Esophagus muscularis mucosa (tissue), 4 donors: ENCODE measurements at regions not wholly inside any gene's neighbourhood (a gene's known extent, or its start where the extent isn't known, plus 50 kb on each side); places are given as distances from the start of the nearest gene placed in this dataset.

ENCODE experiments used
- CTCF ChIP-seq, 3 experiments: fragments of 200-600 bp in 2 of 3; fragments of 450-650 bp in 1 of 3; sonication (generic) in 2 of 3; IDR thresholded peaks; one replicate each; pipeline ENCODE4 v1.5.1; 2017 to 2019; ENCODE audit warnings: antibody characterized with exemption in 3 of 3, mild to moderate bottlenecking in 2 of 3, moderate library complexity in 1 of 3
- EP300 ChIP-seq: sonication (generic); formaldehyde crosslinking; IDR thresholded peaks from one replicate; pipeline ENCODE4 v1.6.1; 2017; ENCODE audit warnings: antibody characterized with exemption
- POLR2A ChIP-seq: fragments of 450-650 bp; IDR thresholded peaks from one replicate; pipeline ENCODE4 v1.6.1; 2017; ENCODE audit warnings: antibody characterized with exemption, moderate library complexity, mild to moderate bottlenecking, low read depth
- POLR2AphosphoS5 ChIP-seq, 2 donors: sonication (generic); formaldehyde crosslinking; IDR thresholded peaks; one replicate each; pipeline ENCODE4 v1.6.1; 2017; ENCODE audit warnings: antibody characterized with exemption in 2 of 2

DNA sequence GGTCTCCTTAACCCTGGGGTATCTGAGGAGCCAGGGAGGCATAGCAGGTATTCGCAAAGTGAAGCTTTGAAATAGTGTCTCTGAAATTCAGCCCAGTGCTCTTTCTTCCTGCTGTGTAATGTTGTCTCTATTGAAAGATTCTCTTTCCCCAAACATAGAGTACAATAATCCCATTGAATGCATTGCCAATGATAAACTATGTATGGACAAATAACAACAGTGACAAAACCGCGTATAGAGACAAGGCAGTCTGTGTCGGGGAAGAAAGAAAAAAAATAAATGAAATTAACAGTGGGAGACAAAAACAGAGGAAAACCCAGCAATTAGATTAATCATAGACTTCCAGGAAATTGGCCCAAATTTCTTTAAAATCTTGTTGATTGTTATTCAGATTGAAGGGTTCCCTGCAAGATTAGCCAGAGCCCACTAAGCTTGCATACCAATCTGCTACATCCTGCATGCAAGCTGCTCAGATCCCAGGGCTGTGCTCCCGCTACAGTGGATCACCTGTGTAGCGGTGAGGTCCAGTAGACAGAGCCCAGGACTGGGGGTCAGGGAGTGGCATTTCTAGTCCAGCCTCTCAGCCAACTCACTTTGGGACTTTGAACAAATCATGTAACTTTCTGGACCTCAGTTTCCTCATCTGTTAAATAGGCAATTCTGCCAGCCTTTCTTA, 492.8 kb downstream of the INSC start:
- no peak for TF ChIP-seq CTCF (IDR thresholded peaks at IDR 0.05)
- TF ChIP-seq POLR2AphosphoS5 (IDR thresholded peaks at IDR 0.05): no peak
- TF ChIP-seq EP300: no peak
- no peak for TF ChIP-seq POLR2A
